ENCODE measurements at regions not wholly inside any gene's neighbourhood (a gene's known extent, or its start where the extent isn't known, plus 50 kb on each side); places are given as distances from the start of the nearest gene placed in this dataset.
A peak's percentile ranks its signal among the peaks of the same experiment; 100 is the strongest.

DNA sequence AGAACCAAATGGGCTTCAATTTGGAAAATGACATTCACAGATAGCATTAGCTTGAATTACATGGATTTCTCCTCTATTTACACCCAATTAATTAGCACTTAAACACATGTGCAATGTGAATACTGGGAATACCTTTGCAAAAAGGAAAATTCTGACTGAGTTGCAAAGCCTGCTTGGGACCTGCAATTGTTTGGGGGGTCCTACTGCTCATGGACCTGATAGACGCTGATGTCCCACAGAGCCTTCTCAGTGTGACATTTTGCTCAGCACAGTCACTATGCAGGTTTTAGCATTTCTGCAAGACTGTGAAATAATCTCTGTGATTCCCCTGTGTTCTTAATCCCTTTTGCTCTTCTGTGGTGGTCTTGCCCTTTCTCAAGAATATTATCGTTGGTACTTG lies 101.2 kb upstream of the PGRMC2 start:
- Mint-ChIP-seq H3K9me3 (ENCODE audit: low read depth) (no peaks in the 10 kb centered on the region), H3K36me3 (ENCODE audit: low read depth) (no peaks in the 10 kb centered on the region), H3K4me1 (ENCODE audit: low read depth) (peaks cover 75% of the 10 kb centered on the region), H3K27ac (ENCODE audit: unreplicated experiment) (no peak overlapping the region), H3K27me3 (ENCODE audit: low read depth) (no peaks in the 10 kb centered on the region), H3K4me3 (ENCODE audit: unreplicated experiment) (no peak overlapping the region)
- TF ChIP-seq, protein P1, sequence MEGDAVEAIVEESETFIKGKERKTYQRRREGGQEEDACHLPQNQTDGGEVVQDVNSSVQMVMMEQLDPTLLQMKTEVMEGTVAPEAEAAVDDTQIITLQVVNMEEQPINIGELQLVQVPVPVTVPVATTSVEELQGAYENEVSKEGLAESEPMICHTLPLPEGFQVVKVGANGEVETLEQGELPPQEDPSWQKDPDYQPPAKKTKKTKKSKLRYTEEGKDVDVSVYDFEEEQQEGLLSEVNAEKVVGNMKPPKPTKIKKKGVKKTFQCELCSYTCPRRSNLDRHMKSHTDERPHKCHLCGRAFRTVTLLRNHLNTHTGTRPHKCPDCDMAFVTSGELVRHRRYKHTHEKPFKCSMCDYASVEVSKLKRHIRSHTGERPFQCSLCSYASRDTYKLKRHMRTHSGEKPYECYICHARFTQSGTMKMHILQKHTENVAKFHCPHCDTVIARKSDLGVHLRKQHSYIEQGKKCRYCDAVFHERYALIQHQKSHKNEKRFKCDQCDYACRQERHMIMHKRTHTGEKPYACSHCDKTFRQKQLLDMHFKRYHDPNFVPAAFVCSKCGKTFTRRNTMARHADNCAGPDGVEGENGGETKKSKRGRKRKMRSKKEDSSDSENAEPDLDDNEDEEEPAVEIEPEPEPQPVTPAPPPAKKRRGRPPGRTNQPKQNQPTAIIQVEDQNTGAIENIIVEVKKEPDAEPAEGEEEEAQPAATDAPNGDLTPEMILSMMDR (IDR thresholded peaks at IDR 0.05): no peak
- DNase-seq (ENCODE audit: low spot score): no peak

DNA sequence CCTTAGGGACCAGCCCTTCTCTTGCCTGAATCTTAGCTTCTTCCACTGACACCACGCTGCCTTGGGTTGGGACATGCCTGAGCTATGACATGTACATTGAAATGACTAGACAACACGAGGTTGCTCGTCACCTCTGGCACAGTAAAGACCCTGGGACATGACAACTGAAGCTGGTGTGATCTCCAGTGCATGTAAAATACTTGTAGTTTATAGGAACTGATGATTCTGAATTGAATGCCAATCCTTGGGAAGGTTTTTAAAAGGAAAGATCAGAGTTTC lies 100.7 kb upstream of the PGRMC2 start:
- Mint-ChIP-seq H3K4me1 (ENCODE audit: low read depth) (peaks cover 71% of the 10 kb centered on the region), H3K27ac (ENCODE audit: unreplicated experiment) (peak overlapping the region; percentile 56), H3K9me3 (ENCODE audit: low read depth) (no peaks in the 10 kb centered on the region), H3K27me3 (ENCODE audit: low read depth) (no peaks in the 10 kb centered on the region), H3K36me3 (ENCODE audit: low read depth) (no peaks in the 10 kb centered on the region), H3K4me3 (ENCODE audit: unreplicated experiment) (no peak overlapping the region)
- no peak for DNase-seq (ENCODE audit: low spot score)
- TF ChIP-seq, protein P1 (IDR thresholded peaks at IDR 0.05): no peak

- DNase-seq (ENCODE audit: low spot score): no peak
- Mint-ChIP-seq H3K27ac (ENCODE audit: unreplicated experiment) (peak overlapping the region; percentile 95), H3K9me3 (ENCODE audit: low read depth) (no peaks in the 10 kb centered on the region), H3K4me1 (ENCODE audit: low read depth) (peaks cover 66% of the 10 kb centered on the region), H3K27me3 (ENCODE audit: low read depth) (no peaks in the 10 kb centered on the region), H3K36me3 (ENCODE audit: low read depth) (no peaks in the 10 kb centered on the region), H3K4me3 (ENCODE audit: unreplicated experiment) (no peak overlapping the region)
- TF ChIP-seq, protein P1 (IDR thresholded peaks at IDR 0.05): no peak
Measured at GRCh38 chr4:128387600-128388351, 100.2 kb upstream of the PGRMC2 start.

DNA sequence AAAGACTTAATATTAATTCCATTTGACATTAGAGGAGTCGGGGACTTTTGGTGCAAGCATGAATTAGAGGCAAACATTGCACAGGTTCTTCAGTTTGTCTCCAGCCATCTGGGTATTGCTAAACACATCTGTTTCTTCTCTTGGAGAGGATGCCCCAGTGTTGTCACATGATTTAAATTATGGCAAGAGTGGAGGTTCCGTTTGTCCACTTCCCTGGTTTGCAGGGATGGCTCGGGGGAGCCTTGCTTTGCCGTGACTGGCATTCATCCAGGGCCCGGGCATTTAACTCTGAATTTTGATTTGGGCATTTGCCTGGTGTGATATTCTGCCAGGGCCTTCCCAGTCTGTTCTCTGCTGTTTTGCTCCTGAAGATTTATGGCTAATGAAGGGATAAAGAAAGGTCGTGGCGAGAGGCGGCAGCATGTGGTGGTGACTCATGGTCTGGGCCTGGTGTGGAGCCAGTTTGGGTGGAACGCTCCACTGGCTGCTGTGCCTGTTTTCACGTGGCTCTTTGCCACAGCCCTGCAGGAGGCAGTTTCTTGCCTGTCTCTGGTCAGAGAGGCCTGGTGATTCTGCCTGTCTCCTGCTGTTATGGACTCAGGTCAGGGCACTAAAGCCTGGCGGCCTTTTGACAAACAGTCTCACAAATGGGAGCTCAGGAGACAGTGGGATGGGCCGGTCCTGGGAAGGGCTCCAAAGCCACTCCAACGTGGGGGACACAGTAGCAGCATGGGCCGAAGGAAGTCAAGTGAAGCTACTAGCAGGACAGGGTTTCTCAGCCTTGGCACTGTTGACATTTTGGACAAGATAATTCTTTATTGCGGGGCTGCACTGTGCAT lies 99.4 kb upstream of the PGRMC2 start:
- no peak overlapping the region for H3K4me3 Mint-ChIP-seq (ENCODE audit: unreplicated experiment)
- peak; percentile 94 for DNase-seq (ENCODE audit: low spot score)
- H3K9me3 Mint-ChIP-seq (ENCODE audit: low read depth): no peaks in the 10 kb centered on the region
- H3K27me3 Mint-ChIP-seq (ENCODE audit: low read depth): no peaks in the 10 kb centered on the region
- TF ChIP-seq, protein P1 (IDR thresholded peaks at IDR 0.05): peak; percentile 28
- peak overlapping the region; percentile 95 for H3K27ac Mint-ChIP-seq (ENCODE audit: unreplicated experiment)
- H3K4me1 Mint-ChIP-seq (ENCODE audit: low read depth): peaks cover 61% of the 10 kb centered on the region
- no peaks in the 10 kb centered on the region for H3K36me3 Mint-ChIP-seq (ENCODE audit: low read depth)

GRCh38 chr4:128385683-128386304 lies 98.2 kb upstream of the PGRMC2 start:
- no peak for DNase-seq (ENCODE audit: low spot score)
- no peaks in the 10 kb centered on the region for H3K36me3 Mint-ChIP-seq (ENCODE audit: low read depth)
- H3K27ac Mint-ChIP-seq (ENCODE audit: unreplicated experiment): peak overlapping the region; percentile 95
- H3K27me3 Mint-ChIP-seq (ENCODE audit: low read depth): no peaks in the 10 kb centered on the region
- H3K9me3 Mint-ChIP-seq (ENCODE audit: low read depth): no peaks in the 10 kb centered on the region
- H3K4me1 Mint-ChIP-seq (ENCODE audit: low read depth): peaks cover 58% of the 10 kb centered on the region
- TF ChIP-seq, protein P1 (IDR thresholded peaks at IDR 0.05): peak; percentile 60
- no peak overlapping the region for H3K4me3 Mint-ChIP-seq (ENCODE audit: unreplicated experiment)
